COLO829 (cell line): ENCODE measurements at regions not wholly inside any gene's neighbourhood (a gene's known extent, or its start where the extent isn't known, plus 50 kb on each side); places are given as distances from the start of the nearest gene placed in this dataset.

ENCODE experiments used
- DNase-seq: peaks from one replicate; pipeline ENCODE4 v3.0.0; 2012; ENCODE audit warnings: low spot score

DNA sequence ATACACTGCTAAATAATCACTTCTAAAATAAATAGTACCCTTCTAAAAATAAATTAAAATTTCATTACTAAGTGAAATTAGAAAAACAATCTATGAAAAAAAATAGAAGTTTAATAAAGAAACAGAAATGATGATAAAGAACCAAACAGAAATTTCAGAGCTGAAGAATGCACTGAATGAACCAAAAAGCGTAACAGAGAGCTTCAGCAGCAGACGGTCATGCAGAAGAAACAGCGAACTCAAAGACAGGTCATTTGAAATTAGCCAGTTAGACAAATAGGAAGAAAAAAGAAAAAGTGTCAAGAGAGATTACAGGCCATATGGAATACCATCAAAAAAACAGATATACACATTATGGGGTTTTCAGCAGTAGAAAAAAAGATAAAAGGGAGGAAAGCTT, 706.7 kb downstream of the TBC1D32 start:
- no peak for DNase-seq

DNA sequence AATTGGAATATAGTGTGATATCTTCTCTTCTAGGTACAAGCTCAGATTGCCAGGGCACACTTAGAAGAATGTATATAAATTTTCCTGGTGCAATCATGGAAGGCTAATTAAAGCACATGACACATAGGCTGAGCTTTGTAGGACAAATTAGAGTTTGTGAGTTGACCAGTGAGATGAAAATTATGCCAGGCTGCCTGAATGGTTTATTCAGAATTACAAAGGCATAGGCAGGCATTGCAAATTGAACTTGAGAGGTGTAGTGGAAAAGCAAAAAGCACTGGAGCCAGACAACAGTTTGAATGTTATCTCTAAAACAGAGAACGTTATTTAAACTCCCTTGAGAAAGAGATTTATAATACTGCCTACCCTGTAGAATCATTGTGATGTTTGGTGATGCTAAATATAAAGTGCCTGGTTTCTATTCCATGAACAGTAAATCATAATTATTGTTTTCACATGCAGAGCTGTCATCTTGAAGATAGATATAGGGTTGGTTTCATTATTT, 712.1 kb downstream of the TBC1D32 start:
- no peak for DNase-seq

DNA sequence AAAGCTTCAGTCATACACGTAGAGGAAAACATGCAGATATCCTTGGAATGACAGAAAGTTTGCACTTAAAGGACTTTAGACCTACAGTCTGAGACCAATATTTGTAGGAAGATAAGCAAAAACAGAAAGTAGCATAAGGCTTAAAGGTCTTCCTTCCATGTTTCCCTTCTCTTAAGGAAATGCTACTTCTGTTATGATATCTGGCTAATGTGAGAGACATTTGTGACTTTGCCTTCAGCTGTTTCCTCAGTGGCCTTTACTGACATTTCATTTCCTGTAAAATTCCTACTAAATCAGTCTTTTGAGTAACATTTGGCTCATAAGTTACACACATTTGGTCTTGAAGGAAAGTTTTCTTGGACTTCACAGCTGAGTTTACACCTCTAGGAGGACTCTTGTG, 713.4 kb downstream of the TBC1D32 start:
- DNase-seq = no peak

DNA sequence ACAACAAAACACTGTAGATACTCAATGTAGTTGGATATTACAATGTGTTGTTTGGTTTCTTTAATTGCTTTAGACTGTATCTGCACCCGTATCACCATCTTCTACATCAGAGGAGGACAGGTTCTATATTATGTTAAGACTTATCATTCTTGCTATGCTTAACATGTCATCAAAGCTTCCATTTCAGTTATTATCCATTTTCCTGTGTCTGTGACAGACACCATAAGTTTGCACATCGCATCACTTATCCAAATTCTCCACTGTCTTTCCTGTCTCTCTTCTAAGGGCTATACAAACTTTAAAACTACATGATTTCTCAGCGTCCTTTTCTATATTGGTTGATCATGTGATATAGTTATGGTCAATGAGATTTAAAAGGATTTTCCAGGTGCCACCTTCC, 719.0 kb downstream of the TBC1D32 start:
- no peak for DNase-seq

DNA sequence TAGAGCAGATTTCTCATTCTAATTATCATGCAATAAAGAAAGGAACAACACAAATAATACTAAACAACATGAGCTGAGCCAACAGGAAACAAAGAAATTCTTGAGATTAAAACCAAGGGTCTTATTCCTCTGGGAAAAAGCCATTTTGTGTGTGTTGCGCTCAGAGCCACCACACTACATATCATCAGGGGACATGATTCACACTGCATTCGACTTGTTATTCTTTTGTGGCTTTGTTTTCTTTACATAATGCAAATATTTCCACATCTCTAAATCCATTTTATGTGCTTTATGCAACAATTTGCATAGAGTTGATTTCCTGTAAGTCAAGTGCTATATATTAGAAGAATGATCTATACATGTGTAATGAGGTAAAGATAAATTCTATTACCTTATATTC, 719.6 kb downstream of the TBC1D32 start:
- no peak for DNase-seq

DNA sequence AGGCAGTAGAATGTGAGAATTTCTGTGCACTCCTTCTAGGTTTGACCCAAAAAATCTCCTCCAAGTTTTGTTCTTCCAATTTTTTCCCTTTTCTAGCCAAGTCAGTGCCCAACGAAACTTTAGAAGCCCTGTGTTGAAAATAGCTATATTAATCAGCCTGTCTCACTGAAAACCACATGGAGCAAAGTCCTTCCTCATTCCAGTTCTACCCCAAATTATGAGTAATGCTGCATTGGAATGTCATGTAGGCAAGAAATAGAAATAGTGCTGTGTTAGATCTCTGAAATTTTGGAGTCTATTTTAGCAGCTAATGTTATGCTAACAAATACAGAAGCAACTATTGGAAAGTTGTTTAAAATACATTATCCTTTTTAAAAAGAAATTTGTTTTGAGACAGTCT, 725.5 kb downstream of the TBC1D32 start:
- no peak for DNase-seq

DNA sequence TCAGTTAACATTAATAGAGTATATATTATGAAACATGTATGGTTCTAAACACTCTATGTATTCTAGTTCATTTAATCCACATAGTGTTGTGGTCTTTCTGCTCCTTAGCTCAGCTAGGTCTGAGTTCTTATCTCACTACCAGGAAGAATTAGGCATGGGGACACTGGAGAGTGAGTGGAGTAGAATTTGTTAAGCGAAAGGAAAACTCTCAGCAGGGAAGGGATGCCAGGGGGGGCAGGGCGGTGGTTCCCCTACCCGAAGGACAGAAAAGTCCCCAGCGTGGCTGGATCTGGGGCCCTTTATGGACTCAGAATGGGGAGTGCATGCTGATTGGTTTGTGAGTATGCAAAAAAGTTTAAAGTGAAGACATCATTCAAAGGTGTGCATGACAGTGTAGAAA, 727.5 kb downstream of the TBC1D32 start:
- no peak for DNase-seq

DNA sequence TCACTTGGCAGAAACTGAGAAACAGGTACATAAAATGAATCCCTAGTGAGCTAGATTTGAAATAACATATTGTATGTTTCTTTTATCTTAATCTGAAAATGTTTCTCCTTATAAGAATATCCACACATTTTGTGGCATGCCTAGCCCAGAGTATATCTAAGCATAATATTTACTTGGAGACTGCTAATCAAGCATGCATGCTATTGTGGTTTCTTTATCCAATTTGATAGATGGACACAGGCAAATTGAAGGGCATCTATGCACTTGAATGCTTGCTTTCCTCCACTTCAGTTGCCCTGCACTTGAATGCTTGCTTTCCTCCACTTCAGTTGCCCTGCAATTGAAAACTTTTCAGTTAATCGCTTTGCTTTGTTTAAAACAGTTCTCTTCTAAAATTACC, 729.8 kb downstream of the TBC1D32 start:
- no peak for DNase-seq

DNA sequence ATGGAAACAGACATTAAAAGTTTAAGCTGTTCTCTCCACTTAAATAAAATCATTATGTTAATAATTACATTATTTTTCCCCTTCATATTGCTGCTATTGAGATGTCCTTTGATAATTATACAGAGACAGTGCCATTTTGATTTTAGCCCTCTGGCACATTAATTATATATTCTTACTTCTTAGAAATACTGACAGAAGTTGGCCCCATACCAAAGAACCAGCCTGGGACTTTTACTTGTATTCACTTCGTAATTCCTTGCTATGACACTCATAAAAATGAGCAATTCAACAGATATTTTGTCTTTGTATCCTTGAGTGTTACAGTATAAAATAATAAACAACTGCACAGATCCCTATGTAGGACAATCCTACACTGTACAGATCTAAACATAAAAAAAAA, 743.7 kb downstream of the TBC1D32 start:
- DNase-seq = no peak

DNA sequence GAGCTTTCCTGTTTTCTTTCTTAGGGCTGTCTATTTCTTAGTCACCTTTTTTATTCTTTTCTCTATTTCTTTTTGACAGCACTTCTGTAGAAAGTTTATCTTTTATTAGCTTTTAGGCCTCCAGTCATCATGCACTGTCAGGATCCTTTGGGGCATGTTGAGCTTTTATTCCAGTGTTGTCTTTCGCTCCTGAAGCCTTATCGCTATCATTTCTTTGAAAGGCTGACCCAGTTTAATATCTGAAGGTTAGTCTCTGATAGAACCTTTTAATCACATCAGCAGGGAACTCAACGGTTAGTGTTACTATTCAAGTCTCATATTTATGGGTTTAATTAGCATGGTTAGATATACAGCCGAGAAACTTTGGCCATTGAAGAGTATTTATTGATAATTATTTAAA, 745.9 kb downstream of the TBC1D32 start:
- no peak for DNase-seq

DNA sequence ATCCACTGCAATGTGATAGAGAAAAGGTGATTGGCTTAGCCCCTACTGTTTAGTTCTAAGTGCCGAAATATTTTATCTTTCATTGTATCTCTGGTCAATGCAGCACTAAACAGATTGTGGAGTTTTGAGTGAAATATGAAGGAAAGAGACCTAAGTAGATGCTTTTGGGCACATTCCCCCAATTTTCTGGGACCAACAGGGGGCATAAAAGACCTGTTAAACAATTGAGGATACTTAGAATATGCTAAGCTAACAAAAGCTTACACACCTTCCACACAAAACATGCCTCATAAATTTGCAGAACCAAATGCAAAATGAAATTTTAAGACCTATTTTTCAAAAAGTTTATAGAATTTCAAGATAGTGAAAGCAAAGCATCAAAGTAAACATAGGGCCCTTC, 746.9 kb downstream of the TBC1D32 start:
- DNase-seq = no peak

DNA sequence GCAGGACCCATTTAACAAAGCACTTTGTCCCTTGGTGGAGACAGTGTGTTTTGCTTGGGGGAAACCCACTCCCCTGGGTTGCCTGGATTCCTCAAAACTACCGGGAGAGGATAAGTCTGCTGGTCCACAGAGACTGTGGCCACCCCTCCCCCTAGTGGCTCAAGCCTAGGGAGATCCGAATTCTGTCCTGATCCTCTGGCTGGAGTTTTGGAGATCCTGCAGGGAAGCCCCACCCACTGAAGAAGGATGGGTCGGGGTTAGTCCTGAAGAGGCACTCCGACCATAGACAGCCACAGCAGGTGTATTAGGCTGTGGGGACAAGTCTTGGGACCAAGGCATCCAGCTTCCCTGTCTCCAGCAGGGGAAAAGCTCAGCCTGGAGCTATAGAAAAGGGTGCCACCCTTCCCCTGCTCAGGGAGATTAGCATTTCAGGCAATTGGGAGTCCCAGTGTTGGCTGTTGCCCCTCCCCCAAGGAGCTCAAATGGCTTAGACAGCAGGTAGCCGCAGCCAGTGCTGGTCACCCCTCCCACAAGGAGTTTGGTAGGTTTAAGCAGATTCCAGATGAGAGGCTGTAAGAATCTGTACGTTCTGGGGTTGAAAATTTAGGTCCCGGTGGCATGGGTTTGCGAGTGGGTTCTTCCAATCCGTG, 750.0 kb downstream of the TBC1D32 start:
- no peak for DNase-seq

DNA sequence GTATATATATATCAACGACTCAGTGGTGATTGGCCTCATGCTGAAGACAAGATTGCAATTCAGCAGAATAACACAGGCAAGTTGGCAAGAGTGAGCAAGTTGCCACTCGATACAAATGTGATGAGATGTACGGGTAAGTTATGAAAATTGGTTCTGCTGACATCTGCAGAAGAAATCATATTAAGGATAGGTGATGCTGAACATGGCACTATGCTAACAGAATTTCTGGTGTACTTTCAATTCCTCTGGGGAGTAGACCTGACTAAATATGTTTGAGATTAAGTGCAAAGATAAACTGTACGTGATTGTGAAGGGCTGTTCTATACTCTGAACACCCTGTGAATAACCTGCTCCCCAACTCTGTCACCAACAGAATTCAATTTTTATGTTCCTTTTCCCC, 758.2 kb downstream of the TBC1D32 start:
- no peak for DNase-seq

DNA sequence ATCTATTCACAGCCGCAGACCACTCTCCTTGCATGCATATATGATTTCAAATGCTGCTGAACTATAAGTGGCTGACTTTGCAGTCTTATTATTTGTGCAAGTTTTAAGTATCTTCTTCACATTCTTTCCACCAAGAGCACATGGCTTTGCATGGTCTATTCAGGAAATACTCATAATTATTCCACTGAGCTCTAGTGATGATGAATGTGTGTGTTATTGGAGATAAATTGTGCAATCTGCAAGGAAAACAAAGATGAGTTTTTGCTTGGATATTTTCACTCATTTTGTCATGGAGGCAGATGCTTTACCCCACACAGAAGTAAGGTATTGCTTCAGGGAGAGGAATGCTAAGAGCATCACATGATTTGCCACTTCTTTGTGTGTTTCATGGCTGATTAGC, 764.6 kb downstream of the TBC1D32 start:
- DNase-seq = no peak

DNA sequence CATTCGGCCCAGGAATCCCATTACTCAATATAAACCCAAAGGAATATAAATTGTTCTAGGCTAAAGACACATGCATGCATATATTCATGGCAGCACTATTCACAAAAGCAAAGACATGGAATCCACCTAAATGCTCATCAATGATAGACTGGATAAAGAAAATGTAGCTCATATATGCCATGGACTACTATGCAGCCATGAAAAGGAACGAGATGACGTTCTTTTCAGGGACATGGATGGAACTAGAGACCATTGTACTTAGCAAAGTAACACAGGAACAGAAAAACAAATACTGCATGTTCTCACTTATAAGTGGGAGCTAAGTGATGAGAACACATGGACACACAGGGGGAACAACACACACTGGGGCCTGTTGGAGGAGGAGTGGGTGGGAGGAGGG, 769.5 kb downstream of the TBC1D32 start:
- DNase-seq = no peak

DNA sequence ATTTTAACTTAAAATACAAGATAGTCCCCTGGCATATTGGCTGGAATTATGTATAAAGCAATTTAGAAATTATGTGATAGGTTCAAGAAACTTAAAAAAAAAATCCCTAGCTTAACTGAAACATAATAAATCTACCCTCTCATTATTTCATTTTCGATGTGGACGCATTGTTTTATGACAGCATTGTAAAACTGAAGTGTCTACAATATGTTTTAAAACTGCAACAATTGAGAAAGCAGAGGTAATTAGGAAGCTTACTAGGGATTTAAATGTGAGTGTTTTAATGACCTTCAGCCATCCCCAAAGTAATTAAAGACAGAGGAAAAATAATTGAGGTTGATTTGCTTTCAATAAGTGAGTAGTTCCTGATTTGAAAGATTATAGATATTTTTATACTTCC, 776.0 kb downstream of the TBC1D32 start:
- DNase-seq = no peak

DNA sequence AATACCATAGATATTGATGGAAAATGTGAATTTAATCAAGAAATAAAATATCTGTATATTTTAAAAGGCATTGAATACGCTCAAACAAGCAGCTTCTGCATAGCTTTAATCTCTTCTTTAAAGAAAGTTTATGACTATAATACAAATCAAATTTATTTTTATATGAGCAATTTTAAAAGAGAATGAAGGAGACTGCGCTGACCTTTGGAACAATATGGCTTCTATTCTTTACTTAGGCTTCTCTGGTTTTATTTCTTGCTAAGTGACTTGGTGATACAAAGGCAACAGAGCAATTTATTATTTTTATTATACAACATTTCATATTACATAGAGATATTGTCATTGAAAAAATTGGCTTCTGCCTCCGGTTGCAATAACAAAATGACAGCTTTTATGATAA, 776.7 kb downstream of the TBC1D32 start:
- DNase-seq = no peak

DNA sequence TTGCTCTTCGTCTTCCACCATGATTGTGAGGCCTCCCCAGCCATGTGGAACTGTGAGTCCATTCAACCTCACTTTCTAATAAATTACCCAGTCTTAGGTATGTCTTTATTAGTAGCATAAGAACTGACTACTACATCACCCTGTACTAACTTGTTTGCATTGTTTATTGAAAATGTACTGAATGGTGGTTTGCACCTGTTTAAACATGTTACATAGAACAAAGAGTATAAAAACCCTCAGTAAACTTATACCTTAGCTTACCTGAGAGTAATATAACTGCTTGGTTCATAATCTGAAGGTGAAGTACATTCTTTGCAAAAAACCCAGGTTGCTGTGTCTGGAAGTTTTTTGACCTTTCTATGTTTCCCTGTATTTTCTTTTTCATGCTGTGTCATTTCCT, 777.8 kb downstream of the TBC1D32 start:
- no peak for DNase-seq

DNA sequence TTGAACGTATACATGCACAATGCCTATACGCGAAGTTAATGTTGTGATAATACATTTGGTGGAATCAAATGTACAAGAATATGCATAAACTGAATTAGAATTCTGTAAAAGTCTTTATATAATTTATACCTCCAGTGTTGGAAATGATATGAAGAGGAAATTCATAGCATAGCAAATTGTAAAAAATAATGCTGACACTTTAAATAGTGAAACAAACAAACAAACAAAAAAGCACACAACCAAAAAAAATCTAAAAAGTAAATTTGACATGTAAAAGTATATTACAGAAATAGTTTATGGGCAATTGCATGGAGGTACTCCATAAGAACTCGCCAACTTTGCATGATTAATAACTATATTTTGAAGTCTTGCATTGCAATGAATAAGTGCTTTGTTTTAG, 780.9 kb downstream of the TBC1D32 start:
- DNase-seq = no peak

DNA sequence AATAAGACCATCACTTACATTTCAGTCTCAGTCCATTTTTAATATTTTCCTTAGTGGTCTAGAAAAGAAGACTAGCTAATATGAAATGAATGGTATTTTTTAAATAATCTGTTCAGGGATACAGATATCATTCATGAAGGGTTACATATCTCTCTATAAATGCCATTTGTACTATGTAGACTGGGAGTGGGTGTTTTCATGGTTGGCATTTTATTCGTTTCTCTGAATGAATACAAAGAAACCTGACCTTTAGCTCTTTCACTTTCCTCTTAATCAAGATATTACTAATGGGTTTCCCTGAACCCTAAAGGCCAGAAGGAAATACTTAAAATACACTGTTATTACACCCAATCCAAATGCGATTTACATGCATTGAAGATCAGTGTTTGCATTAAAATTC, 788.9 kb downstream of the TBC1D32 start:
- no peak for DNase-seq

DNA sequence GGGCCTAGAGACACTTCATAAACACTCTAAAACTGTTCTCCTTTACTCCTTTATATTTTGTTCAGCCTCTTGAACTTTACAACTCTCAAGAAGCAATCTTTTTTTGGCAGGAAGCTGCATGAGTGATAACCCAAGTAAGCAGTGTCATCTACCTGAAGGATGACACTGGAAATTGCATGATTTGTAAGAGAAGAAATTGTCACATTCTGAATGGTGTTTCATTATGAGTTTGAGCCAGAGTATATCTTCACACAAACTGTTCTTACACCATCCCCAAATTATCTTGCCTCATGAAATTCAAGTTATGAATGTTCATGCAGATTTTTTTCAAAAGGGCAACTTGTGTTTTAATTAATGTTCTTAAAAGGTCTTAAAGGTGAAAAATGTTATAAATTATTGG, 799.3 kb downstream of the TBC1D32 start:
- no peak for DNase-seq

DNA sequence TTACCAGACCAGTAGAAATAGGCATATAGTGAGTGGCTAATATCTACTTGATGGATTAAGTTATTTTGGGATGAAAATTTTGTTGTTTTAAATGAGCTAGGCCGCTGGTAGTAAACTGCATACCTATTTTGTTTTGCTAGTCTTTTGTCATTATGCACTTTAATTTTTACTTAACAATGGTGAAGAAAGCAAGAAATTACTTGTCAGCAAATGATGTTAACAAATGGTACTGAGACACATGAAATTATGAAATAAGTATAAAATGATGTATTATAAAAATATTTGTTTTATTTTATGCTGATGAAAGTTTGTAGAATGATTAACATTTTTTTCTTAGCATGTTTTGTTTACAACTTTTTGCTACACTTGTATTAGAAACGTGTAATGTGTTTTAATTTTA, 807.7 kb downstream of the TBC1D32 start:
- DNase-seq = no peak

DNA sequence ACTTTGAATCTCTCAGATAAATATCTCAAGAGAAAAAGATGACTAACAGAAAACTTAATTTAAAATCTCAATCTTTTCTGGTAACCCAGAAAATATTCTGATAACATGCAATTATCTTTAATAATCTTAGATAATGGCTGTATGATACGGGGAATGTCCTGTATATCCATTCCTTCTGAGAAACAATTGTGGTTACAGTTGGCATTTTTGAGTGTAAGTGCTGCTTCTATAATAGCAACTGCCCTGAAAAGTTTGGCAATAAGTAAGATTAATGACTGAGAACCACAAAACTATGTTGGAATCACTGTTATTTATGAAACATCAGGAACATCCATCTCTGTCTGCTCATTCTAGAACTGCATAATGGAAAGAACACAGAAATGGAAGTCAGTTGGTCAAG, 819.7 kb downstream of the TBC1D32 start:
- no peak for DNase-seq

DNA sequence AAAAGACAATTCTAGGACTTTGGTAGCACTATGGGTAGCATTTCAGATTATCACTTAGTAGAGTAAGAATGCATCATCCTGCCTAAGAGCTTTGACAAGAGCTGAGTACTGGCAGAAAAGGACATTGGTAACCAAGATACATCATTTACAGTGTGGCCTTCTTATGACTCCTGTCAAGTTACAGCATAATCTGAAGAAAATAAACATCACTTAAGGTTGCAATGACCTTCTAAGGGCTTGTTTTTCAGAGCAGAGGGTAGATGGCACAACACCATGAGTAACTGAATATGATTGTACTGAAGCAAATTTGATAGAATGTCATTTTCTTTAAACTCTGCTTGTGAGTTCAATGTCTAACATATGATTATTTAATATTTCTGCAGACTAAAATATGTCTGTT, 822.6 kb downstream of the TBC1D32 start:
- no peak for DNase-seq

DNA sequence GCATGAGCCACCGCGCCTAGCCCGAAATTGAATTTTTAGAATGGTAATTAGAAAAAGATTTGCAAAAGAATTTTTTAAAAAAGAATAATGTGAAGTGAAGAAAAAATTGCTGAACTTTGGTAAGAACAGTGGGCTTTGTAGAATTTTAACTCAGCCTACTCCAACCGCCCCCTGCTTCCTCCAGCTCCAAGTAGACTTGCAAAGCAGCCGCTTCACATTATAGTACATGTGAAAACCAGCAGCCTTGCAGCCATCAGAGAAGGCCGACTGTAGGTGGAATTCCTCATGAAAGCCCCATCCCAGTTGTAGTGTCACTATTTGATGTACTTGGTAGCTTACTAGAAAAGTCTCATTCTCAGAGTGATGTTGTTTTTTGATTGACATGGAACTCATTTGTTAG, 835.6 kb downstream of the TBC1D32 start:
- DNase-seq = no peak
